ENCODE measurements at regions not wholly inside any gene's neighbourhood (a gene's known extent, or its start where the extent isn't known, plus 50 kb on each side); places are given as distances from the start of the nearest gene placed in this dataset.

DNA sequence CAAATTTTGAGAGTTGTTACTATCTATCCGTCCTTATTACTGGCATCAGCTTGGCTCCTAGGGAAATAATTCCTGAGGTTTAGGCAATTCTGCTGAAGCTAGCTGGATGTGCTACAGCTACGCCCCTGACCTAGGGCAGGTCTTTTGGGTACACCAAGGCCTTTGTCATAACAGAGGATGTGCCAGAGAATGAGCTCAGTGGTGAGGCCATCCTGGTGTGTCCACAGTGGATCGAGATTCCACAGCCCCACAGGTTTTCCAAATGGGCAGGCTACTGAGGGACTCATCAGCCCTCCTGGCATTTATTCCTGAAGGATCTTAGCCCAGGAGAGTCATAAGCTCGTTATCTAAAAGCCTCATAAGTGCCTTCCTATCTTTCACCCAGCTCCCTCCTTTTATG, 475.2 kb upstream of the USP24 start:
- Histone ChIP-seq H3K27me3 (no peaks in the 10 kb centered on the region), H3K4me3 (no peak overlapping the region), H3K36me3 (no peaks in the 10 kb centered on the region), H3K9me3 (no peaks in the 10 kb centered on the region), H3K27ac (replicated peaks in 1 of 4) (no peak overlapping the region), H3K4me1 (peaks cover 11 to 14% (median 12%) of the 10 kb centered on the region in 4 donors)
- TF ChIP-seq POLR2AphosphoS5 (IDR thresholded peaks at IDR 0.05) = peak in 1 of 2 donors; percentile 12
- TF ChIP-seq, protein P1, sequence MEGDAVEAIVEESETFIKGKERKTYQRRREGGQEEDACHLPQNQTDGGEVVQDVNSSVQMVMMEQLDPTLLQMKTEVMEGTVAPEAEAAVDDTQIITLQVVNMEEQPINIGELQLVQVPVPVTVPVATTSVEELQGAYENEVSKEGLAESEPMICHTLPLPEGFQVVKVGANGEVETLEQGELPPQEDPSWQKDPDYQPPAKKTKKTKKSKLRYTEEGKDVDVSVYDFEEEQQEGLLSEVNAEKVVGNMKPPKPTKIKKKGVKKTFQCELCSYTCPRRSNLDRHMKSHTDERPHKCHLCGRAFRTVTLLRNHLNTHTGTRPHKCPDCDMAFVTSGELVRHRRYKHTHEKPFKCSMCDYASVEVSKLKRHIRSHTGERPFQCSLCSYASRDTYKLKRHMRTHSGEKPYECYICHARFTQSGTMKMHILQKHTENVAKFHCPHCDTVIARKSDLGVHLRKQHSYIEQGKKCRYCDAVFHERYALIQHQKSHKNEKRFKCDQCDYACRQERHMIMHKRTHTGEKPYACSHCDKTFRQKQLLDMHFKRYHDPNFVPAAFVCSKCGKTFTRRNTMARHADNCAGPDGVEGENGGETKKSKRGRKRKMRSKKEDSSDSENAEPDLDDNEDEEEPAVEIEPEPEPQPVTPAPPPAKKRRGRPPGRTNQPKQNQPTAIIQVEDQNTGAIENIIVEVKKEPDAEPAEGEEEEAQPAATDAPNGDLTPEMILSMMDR (IDR thresholded peaks at IDR 0.05) = no peak
- WGBS = 87% methylated on average over 4 of the region's 4 CpGs
- intact Hi-C loops (cut with DNase I) = no loop called here
- DNase-seq (ENCODE audit: extremely low spot score) = no peak

DNA sequence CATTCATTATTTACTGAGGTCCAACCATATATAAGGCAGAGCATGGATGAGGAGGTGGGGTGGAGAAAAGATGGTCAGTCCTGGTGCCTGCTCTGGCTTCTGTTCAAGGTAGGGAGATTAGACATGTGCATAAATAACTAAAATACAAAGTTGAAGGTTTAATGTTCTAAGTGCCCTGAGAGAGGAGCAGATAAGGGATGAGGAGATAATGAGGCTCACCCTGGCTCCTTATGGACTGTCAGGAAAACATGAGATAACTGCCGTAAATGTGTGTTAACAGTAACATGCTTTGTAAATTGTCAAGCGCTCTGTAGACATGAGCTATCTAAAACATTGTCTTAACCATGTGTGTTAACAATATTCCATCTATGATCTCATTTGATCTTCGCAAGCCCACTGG, 474.6 kb upstream of the USP24 start:
- Histone ChIP-seq H3K9me3 (no peaks in the 10 kb centered on the region), H3K27me3 (no peaks in the 10 kb centered on the region), H3K4me3 (no peak overlapping the region), H3K27ac (replicated peaks in 1 of 4) (no peak overlapping the region), H3K4me1 (peaks cover 6 to 9% (median 7%) of the 10 kb centered on the region in 4 donors), H3K36me3 (no peaks in the 10 kb centered on the region)
- TF ChIP-seq POLR2AphosphoS5 (IDR thresholded peaks at IDR 0.05) = no peak
- TF ChIP-seq POLR2A (IDR thresholded peaks at IDR 0.05; ENCODE audit: low read depth) = no peak
- TF ChIP-seq, protein P1 (IDR thresholded peaks at IDR 0.05) = no peak
- no peak for TF ChIP-seq EP300 (IDR thresholded peaks at IDR 0.05)
- 92% methylated on average over 3 of the region's 3 CpGs for WGBS
- intact Hi-C loops (cut with DNase I) = no loop called here
- DNase-seq (ENCODE audit: extremely low spot score) = no peak

DNA sequence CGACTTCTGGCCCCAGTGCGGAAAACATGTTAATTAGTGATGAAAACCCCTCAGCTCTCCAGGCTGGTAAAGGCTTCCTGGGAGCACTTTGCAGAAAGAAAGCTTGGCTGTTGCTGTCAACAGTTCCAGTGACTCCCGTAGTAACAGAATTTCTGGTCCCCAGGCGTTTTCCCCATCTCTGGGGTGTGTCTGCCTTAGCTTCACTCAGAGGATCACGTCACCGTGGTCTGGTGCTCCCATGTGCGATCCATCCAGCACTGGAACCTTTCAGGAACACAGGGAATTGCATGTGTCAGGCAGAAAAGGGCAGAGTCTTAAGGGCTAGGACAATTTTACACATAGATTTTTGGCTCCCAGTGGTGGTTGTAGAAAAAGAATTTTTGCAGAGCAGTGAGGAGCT, 470.4 kb upstream of the USP24 start:
- H3K4me1 ChIP-seq = no peaks in the 10 kb centered on the region
- H3K36me3 ChIP-seq = no peaks in the 10 kb centered on the region
- intact Hi-C loops (cut with DNase I) = no loop called here
- 88% methylated on average over 5 of the region's 7 CpGs for WGBS
- H3K27me3 ChIP-seq = no peaks in the 10 kb centered on the region
- no peaks in the 10 kb centered on the region for H3K9me3 ChIP-seq
- no peak for DNase-seq (ENCODE audit: extremely low spot score)
- no peak overlapping the region for H3K4me3 ChIP-seq
- H3K27ac ChIP-seq (replicated peaks in 1 of 4) = no peak overlapping the region
- TF ChIP-seq EP300 (IDR thresholded peaks at IDR 0.05) (no peak), POLR2AphosphoS5 (IDR thresholded peaks at IDR 0.05) (no peak), POLR2A (IDR thresholded peaks at IDR 0.05; ENCODE audit: low read depth) (no peak)
- TF ChIP-seq, protein P1 (IDR thresholded peaks at IDR 0.05) = no peak

DNA sequence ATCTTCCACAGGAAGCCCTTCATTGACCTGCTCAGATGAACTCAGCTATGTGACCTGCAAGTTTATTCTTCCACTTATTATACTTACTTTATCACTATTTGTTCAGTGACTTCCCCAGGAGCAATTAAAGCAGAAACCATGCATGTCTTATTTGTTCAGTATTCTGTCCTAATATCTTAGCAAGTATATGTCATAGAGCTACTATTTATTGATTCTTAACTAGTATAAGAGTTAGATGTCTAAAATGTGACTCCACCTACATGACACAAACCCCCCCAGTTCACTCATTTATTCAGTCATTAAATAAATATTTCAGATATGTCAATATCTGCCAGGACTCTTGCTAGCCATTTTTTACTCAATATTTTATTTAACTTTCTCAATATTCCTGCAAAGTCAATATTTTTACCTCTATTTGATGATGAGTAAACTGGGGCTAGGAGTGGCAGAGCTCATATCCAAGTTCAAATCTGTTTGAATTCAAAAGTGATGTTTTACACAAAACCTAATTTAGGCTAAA, 469.0 kb upstream of the USP24 start:
- Histone ChIP-seq H3K27ac (replicated peaks in 1 of 4) (no peak overlapping the region), H3K36me3 (no peaks in the 10 kb centered on the region), H3K4me3 (no peak overlapping the region), H3K27me3 (no peaks in the 10 kb centered on the region), H3K9me3 (no peaks in the 10 kb centered on the region), H3K4me1 (no peaks in the 10 kb centered on the region)
- TF ChIP-seq, protein P1 (IDR thresholded peaks at IDR 0.05) = no peak
- no peak for TF ChIP-seq EP300 (IDR thresholded peaks at IDR 0.05)
- no peak for TF ChIP-seq POLR2A (IDR thresholded peaks at IDR 0.05; ENCODE audit: low read depth)
- TF ChIP-seq POLR2AphosphoS5 (IDR thresholded peaks at IDR 0.05) = no peak
- DNase-seq (ENCODE audit: extremely low spot score) = no peak
- intact Hi-C loops (cut with DNase I) = no loop called here

DNA sequence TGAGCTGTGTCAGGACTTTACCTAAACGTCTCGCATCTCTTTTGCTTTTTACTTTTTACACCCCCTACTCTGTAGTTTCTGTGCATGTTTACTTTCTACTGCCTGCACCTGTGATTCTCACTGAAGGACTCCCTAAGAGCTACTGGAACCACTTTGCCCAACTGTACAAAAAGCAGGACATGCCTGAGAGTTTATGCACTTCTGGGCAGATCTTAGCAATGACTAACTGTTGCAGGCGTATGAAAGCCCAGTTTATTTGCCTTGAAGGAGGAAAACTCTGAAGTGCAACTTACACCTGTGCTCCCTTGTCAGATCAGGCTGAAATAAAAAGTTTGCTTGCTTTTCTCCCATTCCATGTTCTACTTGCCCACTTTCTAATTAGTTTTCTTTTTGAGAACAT, 467.0 kb upstream of the USP24 start:
- H3K36me3 ChIP-seq = no peaks in the 10 kb centered on the region
- H3K27ac ChIP-seq (replicated peaks in 1 of 4) = no peak overlapping the region
- H3K4me3 ChIP-seq = no peak overlapping the region
- no peaks in the 10 kb centered on the region for H3K27me3 ChIP-seq
- TF ChIP-seq, protein P1 (IDR thresholded peaks at IDR 0.05) = no peak
- TF ChIP-seq EP300 (IDR thresholded peaks at IDR 0.05) (no peak), POLR2A (IDR thresholded peaks at IDR 0.05; ENCODE audit: low read depth) (no peak), POLR2AphosphoS5 (IDR thresholded peaks at IDR 0.05) (no peak)
- intact Hi-C loops (cut with DNase I) = no loop called here
- no peaks in the 10 kb centered on the region for H3K4me1 ChIP-seq
- no peaks in the 10 kb centered on the region for H3K9me3 ChIP-seq
- no peak for DNase-seq (ENCODE audit: extremely low spot score)
- WGBS = 100% methylated on average over 3 of the region's 3 CpGs
